ENCODE measurements at regions not wholly inside any gene's neighbourhood (a gene's known extent, or its start where the extent isn't known, plus 50 kb on each side); places are given as distances from the start of the nearest gene placed in this dataset.

DNA sequence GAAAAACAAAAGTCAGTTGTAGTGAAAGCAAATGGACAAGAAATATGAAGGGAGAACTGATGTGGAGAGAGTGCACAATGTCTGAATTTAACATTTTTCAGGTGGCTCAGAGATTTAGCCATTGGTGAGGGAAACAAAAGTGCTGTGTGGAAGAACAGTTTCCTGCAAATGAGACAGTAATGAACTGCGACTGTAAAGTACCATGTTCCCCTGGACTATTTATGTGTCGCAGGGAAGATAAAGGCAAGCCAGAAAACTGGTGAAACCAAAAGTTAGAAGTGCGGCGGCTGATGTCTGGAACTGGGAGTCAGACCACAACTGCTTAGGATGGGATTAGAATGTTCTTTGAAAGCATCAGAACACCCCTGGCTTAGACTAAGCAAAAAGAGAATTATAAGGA is 905.1 kb upstream of the MAN1A1 start:
- intact Hi-C loops (cut with DNase I) = no loop called here
- Histone ChIP-seq H3K36me3 (replicated peaks in 1 of 2; ENCODE audit: insufficient read depth in 1 of 2, low read depth in 2 of 2) (no peaks in the 10 kb centered on the region), H3K27ac (no peak overlapping the region), H3K4me3 (no peak overlapping the region), H3K27me3 (no peaks in the 10 kb centered on the region), H3K4me1 (no peaks in the 10 kb centered on the region), H3K9me3 (no peaks in the 10 kb centered on the region)
- DNase-seq = no peak
- no peak for ATAC-seq
- 90 to 91% methylated on average over 4 of the region's 4 CpGs for WGBS, 2 donors
- TF ChIP-seq, protein P1, sequence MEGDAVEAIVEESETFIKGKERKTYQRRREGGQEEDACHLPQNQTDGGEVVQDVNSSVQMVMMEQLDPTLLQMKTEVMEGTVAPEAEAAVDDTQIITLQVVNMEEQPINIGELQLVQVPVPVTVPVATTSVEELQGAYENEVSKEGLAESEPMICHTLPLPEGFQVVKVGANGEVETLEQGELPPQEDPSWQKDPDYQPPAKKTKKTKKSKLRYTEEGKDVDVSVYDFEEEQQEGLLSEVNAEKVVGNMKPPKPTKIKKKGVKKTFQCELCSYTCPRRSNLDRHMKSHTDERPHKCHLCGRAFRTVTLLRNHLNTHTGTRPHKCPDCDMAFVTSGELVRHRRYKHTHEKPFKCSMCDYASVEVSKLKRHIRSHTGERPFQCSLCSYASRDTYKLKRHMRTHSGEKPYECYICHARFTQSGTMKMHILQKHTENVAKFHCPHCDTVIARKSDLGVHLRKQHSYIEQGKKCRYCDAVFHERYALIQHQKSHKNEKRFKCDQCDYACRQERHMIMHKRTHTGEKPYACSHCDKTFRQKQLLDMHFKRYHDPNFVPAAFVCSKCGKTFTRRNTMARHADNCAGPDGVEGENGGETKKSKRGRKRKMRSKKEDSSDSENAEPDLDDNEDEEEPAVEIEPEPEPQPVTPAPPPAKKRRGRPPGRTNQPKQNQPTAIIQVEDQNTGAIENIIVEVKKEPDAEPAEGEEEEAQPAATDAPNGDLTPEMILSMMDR (IDR thresholded peaks at IDR 0.05) = no peak
- TF ChIP-seq POLR2A (IDR thresholded peaks at IDR 0.05) = no peak

- ATAC-seq (no peak), DNase-seq (no peak)
- Histone ChIP-seq H3K27me3 (no peaks in the 10 kb centered on the region), H3K27ac (no peak overlapping the region), H3K4me3 (no peak overlapping the region), H3K36me3 (replicated peaks in 1 of 2; ENCODE audit: insufficient read depth in 1 of 2, low read depth in 2 of 2) (no peaks in the 10 kb centered on the region), H3K9me3 (no peaks in the 10 kb centered on the region), H3K4me1 (no peaks in the 10 kb centered on the region)
- intact Hi-C loops (cut with DNase I) = no loop called here
- TF ChIP-seq, protein P1 (IDR thresholded peaks at IDR 0.05) = no peak
- TF ChIP-seq POLR2A (IDR thresholded peaks at IDR 0.05) = no peak
- 58 to 80% methylated on average over 3 of the region's 3 CpGs for WGBS, 2 donors
Measured at GRCh38 chr6:120248451-120248850, 898.9 kb upstream of the MAN1A1 start.

DNA sequence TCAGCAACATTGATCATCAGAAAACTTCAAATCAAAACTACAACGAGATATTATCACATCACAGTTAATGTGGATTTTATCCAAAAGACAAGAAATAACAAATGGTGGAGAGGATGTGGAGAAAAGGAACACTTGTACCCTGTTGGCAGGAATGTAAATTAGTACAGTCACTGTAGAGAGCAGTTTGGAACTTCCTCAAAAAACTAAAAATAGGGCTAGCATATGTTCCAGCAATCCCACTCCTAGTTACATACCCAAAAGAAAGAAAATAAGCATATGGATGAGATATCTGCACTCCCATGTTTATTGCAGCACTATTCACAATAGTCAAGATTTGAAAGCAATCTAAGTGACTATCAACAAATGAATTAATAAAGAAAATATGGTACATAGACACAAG is 887.7 kb upstream of the MAN1A1 start:
- Histone ChIP-seq H3K4me3 (no peak overlapping the region), H3K27ac (no peak overlapping the region), H3K27me3 (no peaks in the 10 kb centered on the region), H3K9me3 (no peaks in the 10 kb centered on the region), H3K4me1 (no peaks in the 10 kb centered on the region), H3K36me3 (replicated peaks in 1 of 2; ENCODE audit: insufficient read depth in 1 of 2, low read depth in 2 of 2) (no peaks in the 10 kb centered on the region)
- intact Hi-C loops (cut with DNase I) = no loop called here
- WGBS, 2 donors = 21 to 23% methylated on average over 1 of the region's 1 CpG
- TF ChIP-seq, protein P1 (IDR thresholded peaks at IDR 0.05) = no peak
- no peak for TF ChIP-seq POLR2A (IDR thresholded peaks at IDR 0.05)
- DNase-seq (no peak), ATAC-seq (no peak)

DNA sequence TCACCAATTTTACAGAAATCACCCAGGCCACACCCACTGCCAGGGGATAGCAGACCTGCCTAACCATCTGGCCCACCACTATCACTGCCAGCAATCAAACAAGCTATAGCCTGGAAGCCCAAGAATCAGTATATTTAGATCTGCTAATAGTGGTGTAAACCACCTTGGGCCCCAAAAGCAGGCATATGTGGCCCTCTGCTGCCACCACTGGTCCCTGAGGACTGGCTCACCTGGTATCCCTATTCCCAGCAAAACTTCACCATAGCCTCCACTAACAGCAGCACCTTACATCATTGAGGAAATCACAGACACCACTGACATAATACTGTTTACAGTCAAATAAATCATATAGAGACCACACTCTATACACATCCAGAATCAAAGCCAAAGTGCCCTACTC is 880.4 kb upstream of the MAN1A1 start:
- no peak for TF ChIP-seq POLR2A (IDR thresholded peaks at IDR 0.05)
- TF ChIP-seq, protein P1 (IDR thresholded peaks at IDR 0.05) = no peak
- no peaks in the 10 kb centered on the region for H3K9me3 ChIP-seq
- H3K36me3 ChIP-seq (replicated peaks in 1 of 2; ENCODE audit: insufficient read depth in 1 of 2, low read depth in 2 of 2) = no peaks in the 10 kb centered on the region
- no peaks in the 10 kb centered on the region for H3K4me1 ChIP-seq
- no peak for ATAC-seq
- intact Hi-C loops (cut with DNase I) = no loop called here
- DNase-seq = no peak
- H3K4me3 ChIP-seq = no peak overlapping the region
- no peaks in the 10 kb centered on the region for H3K27me3 ChIP-seq
- H3K27ac ChIP-seq = no peak overlapping the region

DNA sequence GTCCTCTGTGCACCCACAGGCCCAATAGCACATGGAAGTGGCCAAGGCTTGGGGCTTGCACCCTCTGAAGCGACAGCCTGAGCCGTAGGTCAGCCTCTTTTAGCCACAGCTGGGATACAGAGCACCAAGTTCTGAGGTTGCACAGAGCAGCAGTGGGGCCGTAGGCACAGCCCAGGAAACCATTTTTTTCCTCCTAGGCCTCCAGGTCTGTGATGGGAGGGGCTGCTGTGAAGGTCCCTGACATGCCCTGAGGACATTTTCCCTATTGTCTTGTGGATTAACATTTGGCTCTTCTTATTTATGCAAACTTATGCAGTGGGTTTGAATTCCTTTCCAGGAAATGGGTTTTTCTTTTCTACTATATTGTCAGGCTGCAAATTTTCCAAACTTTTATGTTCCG is 878.7 kb upstream of the MAN1A1 start:
- intact Hi-C loops (cut with DNase I) = no loop called here
- 73 to 82% methylated on average over 4 of the region's 4 CpGs for WGBS, 2 donors
- no peaks in the 10 kb centered on the region for H3K9me3 ChIP-seq
- H3K36me3 ChIP-seq (replicated peaks in 1 of 2; ENCODE audit: insufficient read depth in 1 of 2, low read depth in 2 of 2) = no peaks in the 10 kb centered on the region
- no peak overlapping the region for H3K4me3 ChIP-seq
- no peak for ATAC-seq
- H3K27me3 ChIP-seq = no peaks in the 10 kb centered on the region
- no peak for DNase-seq
- no peaks in the 10 kb centered on the region for H3K4me1 ChIP-seq
- no peak overlapping the region for H3K27ac ChIP-seq
- TF ChIP-seq, protein P1 (IDR thresholded peaks at IDR 0.05) = no peak
- no peak for TF ChIP-seq POLR2A (IDR thresholded peaks at IDR 0.05)

Measured in body of pancreas (tissue), 4 donors.